Chondrocyte (in vitro differentiated cells): ENCODE measurements at regions not wholly inside any gene's neighbourhood (a gene's known extent, or its start where the extent isn't known, plus 50 kb on each side); places are given as distances from the start of the nearest gene placed in this dataset.

Experiments used
- DNase-seq: peaks from one replicate; pipeline ENCODE4 v3.0.0; 2021; ENCODE audit warnings: mixed read lengths, low spot score
- H3K27ac Mint-ChIP-seq: one replicate; pipeline ENCODE4 v1.8.0; 2021; ENCODE audit warnings: mild to moderate bottlenecking, moderate library complexity, mixed read lengths; ENCODE audit not compliant: unreplicated experiment
- H3K27me3 Mint-ChIP-seq: 2 replicates; pipeline ENCODE4 v1.8.0; 2021; ENCODE audit warnings: low read depth, mixed read lengths
- H3K36me3 Mint-ChIP-seq: 2 replicates; pipeline ENCODE4 v1.8.0; 2021; ENCODE audit warnings: low read depth, mixed read lengths
- H3K4me1 Mint-ChIP-seq: 2 replicates; pipeline ENCODE4 v1.8.0; 2021; ENCODE audit warnings: low read depth, mild to moderate bottlenecking, mixed read lengths
- H3K4me3 Mint-ChIP-seq: one replicate; pipeline ENCODE4 v1.8.0; 2021; ENCODE audit warnings: mild to moderate bottlenecking, moderate library complexity, mixed read lengths; ENCODE audit not compliant: unreplicated experiment
- H3K9me3 Mint-ChIP-seq: 2 replicates; pipeline ENCODE4 v1.8.0; 2021; ENCODE audit warnings: low read depth, mixed read lengths
- TF ChIP-seq, protein P1 (sequence below): fragments of 200-600 bp; sonication (generic); IDR thresholded peaks from 2 replicates; pipeline ENCODE4 v1.5.0; 2021; ENCODE audit warnings: antibody characterized with exemption, mild to moderate bottlenecking, moderate library complexity

GRCh38 chr15:91472316-91472756 is 372.3 kb downstream of the SV2B start:
- no peaks in the 10 kb centered on the region for H3K36me3 Mint-ChIP-seq
- H3K4me1 Mint-ChIP-seq: no peaks in the 10 kb centered on the region
- TF ChIP-seq, protein P1, sequence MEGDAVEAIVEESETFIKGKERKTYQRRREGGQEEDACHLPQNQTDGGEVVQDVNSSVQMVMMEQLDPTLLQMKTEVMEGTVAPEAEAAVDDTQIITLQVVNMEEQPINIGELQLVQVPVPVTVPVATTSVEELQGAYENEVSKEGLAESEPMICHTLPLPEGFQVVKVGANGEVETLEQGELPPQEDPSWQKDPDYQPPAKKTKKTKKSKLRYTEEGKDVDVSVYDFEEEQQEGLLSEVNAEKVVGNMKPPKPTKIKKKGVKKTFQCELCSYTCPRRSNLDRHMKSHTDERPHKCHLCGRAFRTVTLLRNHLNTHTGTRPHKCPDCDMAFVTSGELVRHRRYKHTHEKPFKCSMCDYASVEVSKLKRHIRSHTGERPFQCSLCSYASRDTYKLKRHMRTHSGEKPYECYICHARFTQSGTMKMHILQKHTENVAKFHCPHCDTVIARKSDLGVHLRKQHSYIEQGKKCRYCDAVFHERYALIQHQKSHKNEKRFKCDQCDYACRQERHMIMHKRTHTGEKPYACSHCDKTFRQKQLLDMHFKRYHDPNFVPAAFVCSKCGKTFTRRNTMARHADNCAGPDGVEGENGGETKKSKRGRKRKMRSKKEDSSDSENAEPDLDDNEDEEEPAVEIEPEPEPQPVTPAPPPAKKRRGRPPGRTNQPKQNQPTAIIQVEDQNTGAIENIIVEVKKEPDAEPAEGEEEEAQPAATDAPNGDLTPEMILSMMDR: no peak
- no peak overlapping the region for H3K4me3 Mint-ChIP-seq
- DNase-seq: no peak
- H3K27ac Mint-ChIP-seq: no peak overlapping the region
- peaks cover 6% of the 10 kb centered on the region for H3K27me3 Mint-ChIP-seq
- H3K9me3 Mint-ChIP-seq: no peaks in the 10 kb centered on the region

- no peak for DNase-seq
- TF ChIP-seq, protein P1: no peak
- Mint-ChIP-seq H3K9me3 (no peaks in the 10 kb centered on the region), H3K4me3 (no peak overlapping the region), H3K36me3 (no peaks in the 10 kb centered on the region), H3K27me3 (peaks cover 6% of the 10 kb centered on the region), H3K27ac (no peak overlapping the region), H3K4me1 (no peaks in the 10 kb centered on the region)
Observed at GRCh38 chr15:91473894-91474545, 374.0 kb downstream of the SV2B start.

GRCh38 chr15:91476861-91477260 is 376.6 kb upstream of the SLCO3A1 start:
- no peak overlapping the region for H3K4me3 Mint-ChIP-seq
- H3K4me1 Mint-ChIP-seq: no peaks in the 10 kb centered on the region
- H3K27ac Mint-ChIP-seq: no peak overlapping the region
- peaks cover 6% of the 10 kb centered on the region for H3K27me3 Mint-ChIP-seq
- TF ChIP-seq, protein P1: no peak
- DNase-seq: no peak
- H3K36me3 Mint-ChIP-seq: no peaks in the 10 kb centered on the region
- H3K9me3 Mint-ChIP-seq: peaks cover 2% of the 10 kb centered on the region

DNA sequence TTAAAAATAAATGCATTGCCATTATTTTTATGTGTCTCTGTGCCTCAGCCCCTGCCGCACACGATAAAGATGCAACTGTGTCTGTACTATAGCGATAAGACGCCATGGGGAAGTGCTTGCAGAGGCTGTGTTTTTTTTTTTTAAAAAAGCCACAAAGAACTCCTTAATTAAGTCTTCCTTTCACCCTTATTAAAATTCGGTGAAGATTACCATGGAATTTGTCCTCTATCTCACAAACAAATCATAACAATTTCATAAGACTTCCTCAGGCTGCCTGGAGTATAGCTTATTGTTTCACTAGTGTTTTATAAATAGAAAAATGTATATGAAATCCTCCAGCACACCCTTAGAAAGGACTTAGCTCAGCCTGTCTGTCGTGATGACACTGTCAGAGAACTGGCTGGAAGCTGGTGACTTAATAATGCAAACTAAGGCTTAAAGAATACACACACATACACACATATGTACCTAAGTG is 374.8 kb upstream of the SLCO3A1 start:
- DNase-seq: no peak
- Mint-ChIP-seq H3K27ac (no peak overlapping the region), H3K9me3 (peaks cover 5% of the 10 kb centered on the region), H3K4me1 (no peaks in the 10 kb centered on the region), H3K4me3 (no peak overlapping the region), H3K27me3 (peaks cover 11% of the 10 kb centered on the region), H3K36me3 (no peaks in the 10 kb centered on the region)
- TF ChIP-seq, protein P1: no peak

GRCh38 chr15:91480426-91480825 is 373.1 kb upstream of the SLCO3A1 start:
- no peak for DNase-seq
- TF ChIP-seq, protein P1: no peak
- Mint-ChIP-seq H3K4me1 (no peaks in the 10 kb centered on the region), H3K9me3 (peaks cover 5% of the 10 kb centered on the region), H3K27ac (no peak overlapping the region), H3K27me3 (peaks cover 18% of the 10 kb centered on the region), H3K36me3 (no peaks in the 10 kb centered on the region), H3K4me3 (no peak overlapping the region)
